ENCODE measurements at regions not wholly inside any gene's neighbourhood (a gene's known extent, or its start where the extent isn't known, plus 50 kb on each side); places are given as distances from the start of the nearest gene placed in this dataset.

GRCh38 chr15:69885173-69885955 is 212.4 kb downstream of the TLE3 start:
- TF ChIP-seq CTCF (IDR thresholded peaks at IDR 0.05) = no peak
- TF ChIP-seq POLR2A (IDR thresholded peaks at IDR 0.05) = no peak
- Histone ChIP-seq H3K4me1 (no peaks in the 10 kb centered on the region), H3K9me3 (no peaks in the 10 kb centered on the region), H3K36me3 (replicated peaks in 1 of 2; ENCODE audit: insufficient read depth in 1 of 2, low read depth in 2 of 2) (no peaks in the 10 kb centered on the region), H3K4me3 (no peak overlapping the region), H3K27ac (no peak overlapping the region), H3K27me3 (no peaks in the 10 kb centered on the region)
- intact Hi-C loops (cut with DNase I) = no loop called here
- WGBS, 2 donors = 48 to 50% methylated on average over 19 of the region's 19 CpGs
- no peak for DNase-seq
- no peak for ATAC-seq

GRCh38 chr15:69887009-69887408 is 210.7 kb downstream of the TLE3 start:
- no peak for TF ChIP-seq POLR2A (IDR thresholded peaks at IDR 0.05)
- TF ChIP-seq CTCF (IDR thresholded peaks at IDR 0.05) = no peak
- ATAC-seq (no peak), DNase-seq (no peak)
- Histone ChIP-seq H3K4me1 (no peaks in the 10 kb centered on the region), H3K9me3 (no peaks in the 10 kb centered on the region), H3K36me3 (replicated peaks in 1 of 2; ENCODE audit: insufficient read depth in 1 of 2, low read depth in 2 of 2) (no peaks in the 10 kb centered on the region), H3K27me3 (no peaks in the 10 kb centered on the region), H3K4me3 (no peak overlapping the region), H3K27ac (no peak overlapping the region)
- intact Hi-C loops (cut with DNase I) = no loop called here
- 47 to 57% methylated on average over 4 of the region's 4 CpGs for WGBS, 2 donors

- no peaks in the 10 kb centered on the region for H3K36me3 ChIP-seq (replicated peaks in 1 of 2; ENCODE audit: insufficient read depth in 1 of 2, low read depth in 2 of 2)
- WGBS, 2 donors = 100% methylated on average over 1 of the region's 1 CpG
- no peak for ATAC-seq
- H3K9me3 ChIP-seq = no peaks in the 10 kb centered on the region
- H3K4me3 ChIP-seq = no peak overlapping the region
- TF ChIP-seq POLR2A (IDR thresholded peaks at IDR 0.05) (no peak), CTCF (IDR thresholded peaks at IDR 0.05) (no peak)
- no peaks in the 10 kb centered on the region for H3K27me3 ChIP-seq
- H3K27ac ChIP-seq = no peak overlapping the region
- intact Hi-C loops (cut with DNase I) = no loop called here
- DNase-seq = no peak
- H3K4me1 ChIP-seq = no peaks in the 10 kb centered on the region
These were observed 210.2 kb downstream of the TLE3 start for GRCh38 chr15:69887553-69887952.

GRCh38 chr15:69888406-69888805 is 209.3 kb downstream of the TLE3 start:
- Histone ChIP-seq H3K27ac (no peak overlapping the region), H3K27me3 (no peaks in the 10 kb centered on the region), H3K9me3 (no peaks in the 10 kb centered on the region), H3K4me3 (no peak overlapping the region), H3K36me3 (replicated peaks in 1 of 2; ENCODE audit: insufficient read depth in 1 of 2, low read depth in 2 of 2) (no peaks in the 10 kb centered on the region), H3K4me1 (no peaks in the 10 kb centered on the region)
- intact Hi-C loops (cut with DNase I) = no loop called here
- ATAC-seq (no peak), DNase-seq (no peak)
- WGBS, 2 donors = 19 to 47% methylated on average over 2 of the region's 2 CpGs
- TF ChIP-seq POLR2A (IDR thresholded peaks at IDR 0.05) (no peak), CTCF (IDR thresholded peaks at IDR 0.05) (no peak)

- Histone ChIP-seq H3K4me3 (no peak overlapping the region), H3K36me3 (replicated peaks in 1 of 2; ENCODE audit: insufficient read depth in 1 of 2, low read depth in 2 of 2) (no peaks in the 10 kb centered on the region), H3K4me1 (no peaks in the 10 kb centered on the region), H3K9me3 (no peaks in the 10 kb centered on the region), H3K27ac (no peak overlapping the region), H3K27me3 (no peaks in the 10 kb centered on the region)
- intact Hi-C loops (cut with DNase I) = no loop called here
- ATAC-seq = no peak
- TF ChIP-seq CTCF (IDR thresholded peaks at IDR 0.05) = no peak
- no peak for TF ChIP-seq POLR2A (IDR thresholded peaks at IDR 0.05)
- WGBS, 2 donors = 77 to 84% methylated on average over 5 of the region's 5 CpGs
- no peak for DNase-seq
These were observed 206.6 kb downstream of the TLE3 start for GRCh38 chr15:69891070-69891536.
